CD4-positive, alpha-beta memory T cell (primary cell): ENCODE measurements at regions not wholly inside any gene's neighbourhood (a gene's known extent, or its start where the extent isn't known, plus 50 kb on each side); places are given as distances from the start of the nearest gene placed in this dataset.

Experiments
- CTCF ChIA-PET: fragments of 350-600 bp; sonication (Branson Sonifier 250); formaldehyde crosslinking; loops from one replicate; lab custom pipeline; 2021; ENCODE audit warnings: inconsistent platforms; ENCODE audit not compliant: partially characterized antibody; lab: Charles Lee
- POLR2A ChIA-PET: fragments of 350-600 bp; sonication (Branson Sonifier 250); formaldehyde crosslinking; loops from one replicate; lab custom pipeline; 2021; ENCODE audit not compliant: partially characterized antibody; lab: Charles Lee
- DNase-seq, 5 donors: peaks; one replicate each; pipeline versions ENCODE4 v3.0.0 to v3.0.0-alpha.2; 2020 to 2022; ENCODE audit warnings: mixed read lengths in 1 of 5
- H3K27ac ChIP-seq: one replicate; pipeline ENCODE4 v1.7.0; 2013; ENCODE audit warnings: low read depth, low read length
- H3K27me3 ChIP-seq: 2 replicates; pipeline ENCODE4 v1.7.0; 2013; ENCODE audit warnings: mild to moderate bottlenecking, low read length, moderate library complexity; ENCODE audit not compliant: insufficient read depth
- H3K36me3 ChIP-seq: 2 replicates; pipeline ENCODE4 v1.7.0; 2013; ENCODE audit warnings: mild to moderate bottlenecking, low read length, moderate library complexity; ENCODE audit not compliant: insufficient read depth
- H3K4me1 ChIP-seq: 2 replicates; pipeline ENCODE4 v1.7.0; 2013; ENCODE audit warnings: mild to moderate bottlenecking, low read length, moderate library complexity; ENCODE audit not compliant: insufficient read depth
- H3K4me3 ChIP-seq, 2 donors: one replicate each; pipeline ENCODE4 v1.7.0; 2013; ENCODE audit warnings: low read length in 2 of 2, mild to moderate bottlenecking in 1 of 2
- H3K9me3 ChIP-seq, 2 donors: one replicate each; pipeline ENCODE4 v1.7.0; 2013; ENCODE audit warnings: low read length in 2 of 2, control low read depth in 1 of 2; ENCODE audit not compliant: control insufficient read depth in 1 of 2
- H3K27ac Mint-ChIP-seq, 7 donors: one replicate each; pipeline ENCODE4 v1.8.0; 2020 to 2021; ENCODE audit warnings: mixed read lengths in 7 of 7, mild to moderate bottlenecking in 6 of 7, inconsistent platforms in 3 of 7, moderate library complexity in 3 of 7
- H3K27me3 Mint-ChIP-seq, 2 donors: one replicate each; pipeline ENCODE4 v1.8.0; 2020 to 2021; ENCODE audit warnings: mixed read lengths in 2 of 2
- H3K36me3 Mint-ChIP-seq, 2 donors: one replicate each; pipeline ENCODE4 v1.8.0; 2020 to 2021; ENCODE audit warnings: mixed read lengths in 2 of 2, inconsistent platforms in 1 of 2, mild to moderate bottlenecking in 1 of 2
- H3K4me1 Mint-ChIP-seq, 4 donors: one replicate each; pipeline ENCODE4 v1.8.0; 2020 to 2021; ENCODE audit warnings: mixed read lengths in 4 of 4, mild to moderate bottlenecking in 1 of 4
- H3K4me3 Mint-ChIP-seq, 8 donors: one replicate each; pipeline ENCODE4 v1.8.0; 2020 to 2021; ENCODE audit warnings: mixed read lengths in 8 of 8, mild to moderate bottlenecking in 7 of 8, moderate library complexity in 6 of 8, inconsistent platforms in 3 of 8
- H3K9me3 Mint-ChIP-seq, 8 donors: one replicate each; pipeline ENCODE4 v1.8.0; 2020 to 2021; ENCODE audit warnings: mixed read lengths in 8 of 8, mild to moderate bottlenecking in 5 of 8, inconsistent platforms in 3 of 8, moderate library complexity in 1 of 8
- intact Hi-C: fragments of 100-400 bp; cut with micrococcal nuclease; formaldehyde crosslinking; loops from one replicate; pipeline ENCODE4 v1.15.1; 2023

DNA sequence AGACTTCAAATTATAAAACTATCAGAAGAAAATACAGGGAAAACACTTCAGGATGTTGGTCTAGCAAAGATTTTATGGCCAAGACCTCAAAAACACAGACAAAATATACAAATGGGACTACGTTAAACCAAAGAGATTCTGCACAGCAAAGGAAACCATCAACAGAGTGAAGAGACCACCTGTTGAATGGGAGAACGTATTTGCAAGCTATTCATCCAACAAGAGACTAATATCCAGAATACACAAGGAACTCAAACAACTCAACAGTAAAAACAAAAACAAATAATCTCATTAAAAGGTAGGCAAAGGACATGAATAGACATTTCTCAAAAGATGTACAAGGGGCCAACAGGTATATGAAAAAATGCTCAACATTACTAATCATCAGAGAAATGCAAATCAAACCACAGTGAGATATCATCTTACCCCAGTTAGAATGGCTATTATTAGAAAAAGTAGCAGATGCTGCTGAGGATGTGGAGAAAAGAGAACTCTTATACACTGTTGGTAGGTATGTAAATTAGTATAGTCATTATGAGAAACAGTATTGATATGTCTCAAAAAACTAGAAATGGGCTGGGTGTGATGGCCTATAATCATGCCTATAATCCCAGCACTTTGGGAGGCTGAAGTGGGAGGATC, 112.6 kb downstream of the LRIG2 start:
- Histone ChIP-seq H3K36me3 (no peaks in the 10 kb centered on the region), H3K27me3 (no peaks in the 10 kb centered on the region), H3K27ac (no peak overlapping the region), H3K4me3 (no peak overlapping the region), H3K9me3 (no peaks in the 10 kb centered on the region), H3K4me1 (no peaks in the 10 kb centered on the region)
- Mint-ChIP-seq H3K4me3 (no peak overlapping the region), H3K4me1 (peaks cover 0 to 1% (median 0%) of the 10 kb centered on the region in 4 donors), H3K27me3 (peaks cover 10 to 17% of the 10 kb centered on the region in 2 donors), H3K27ac (no peak overlapping the region), H3K36me3 (no peaks in the 10 kb centered on the region), H3K9me3 (peaks cover 0 to 3% (median under 1%) of the 10 kb centered on the region in 8 donors)
- CTCF ChIA-PET = no interaction called here
- POLR2A ChIA-PET = interaction anchor here (0.6 kb wide), 1 partner anchor 778 kb away, joined by 3 read pairs; no protein-coding TSS in a partner anchor
- intact Hi-C loops = no loop called here
- DNase-seq = no peak

DNA sequence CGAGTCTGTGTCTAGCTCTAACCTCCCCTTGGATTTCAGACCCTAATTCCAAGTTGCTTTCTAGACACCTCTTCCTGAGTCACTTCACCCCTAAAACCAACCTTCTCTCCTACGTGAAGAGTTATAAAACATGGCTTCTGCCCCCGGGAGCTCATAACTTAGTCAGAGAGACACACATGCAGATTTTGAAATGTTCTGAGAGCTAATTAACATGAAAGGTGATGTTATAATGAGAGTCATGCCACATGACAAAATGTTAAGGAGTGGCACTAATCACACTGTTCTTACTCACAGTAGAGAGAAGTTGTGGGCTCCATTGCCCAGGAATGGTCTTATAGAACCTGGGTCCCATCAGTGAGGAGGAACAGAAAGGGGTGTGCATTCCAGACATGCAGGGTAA, 117.1 kb downstream of the LRIG2 start:
- no peak for DNase-seq
- Histone ChIP-seq H3K4me1 (no peaks in the 10 kb centered on the region), H3K9me3 (no peaks in the 10 kb centered on the region), H3K36me3 (no peaks in the 10 kb centered on the region), H3K27me3 (no peaks in the 10 kb centered on the region), H3K4me3 (no peak overlapping the region), H3K27ac (no peak overlapping the region)
- intact Hi-C loops = no loop called here
- Mint-ChIP-seq H3K4me1 (peaks cover 0 to 3% (median under 1%) of the 10 kb centered on the region in 4 donors), H3K27ac (no peak overlapping the region), H3K4me3 (no peak overlapping the region), H3K27me3 (peaks cover 6 to 16% of the 10 kb centered on the region in 2 donors), H3K9me3 (peaks cover 0 to 8% (median 2%) of the 10 kb centered on the region in 8 donors), H3K36me3 (peaks cover 0 to 4% of the 10 kb centered on the region in 2 donors)
- CTCF ChIA-PET = no interaction called here
- POLR2A ChIA-PET = no interaction called here

DNA sequence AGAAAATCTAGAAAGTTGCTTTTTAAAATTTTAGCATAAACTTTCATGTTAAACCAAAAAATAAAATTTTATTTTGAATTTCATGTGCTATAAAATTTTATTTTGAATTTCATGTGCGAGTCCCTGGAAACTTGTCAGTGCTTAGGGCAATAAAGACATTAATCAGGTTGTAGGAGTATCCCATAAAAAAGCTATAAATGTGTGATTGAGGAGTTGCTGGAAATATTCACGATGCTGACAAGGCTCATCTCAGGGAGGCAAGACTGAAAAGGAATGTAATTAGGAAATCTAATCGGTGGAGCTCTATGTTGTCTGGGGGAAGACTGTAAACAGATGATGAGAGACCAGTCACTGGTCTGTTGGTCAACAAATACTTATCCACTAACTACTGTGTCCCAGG, 117.9 kb downstream of the LRIG2 start:
- intact Hi-C loops = no loop called here
- Mint-ChIP-seq H3K36me3 (peaks cover 0 to 4% of the 10 kb centered on the region in 2 donors), H3K4me3 (no peak overlapping the region), H3K27me3 (peaks cover 6 to 16% of the 10 kb centered on the region in 2 donors), H3K4me1 (peaks cover 0 to 3% (median 0%) of the 10 kb centered on the region in 4 donors), H3K27ac (no peak overlapping the region), H3K9me3 (peaks cover 0 to 8% (median 2%) of the 10 kb centered on the region in 8 donors)
- Histone ChIP-seq H3K36me3 (no peaks in the 10 kb centered on the region), H3K4me3 (no peak overlapping the region), H3K9me3 (no peaks in the 10 kb centered on the region), H3K4me1 (no peaks in the 10 kb centered on the region), H3K27me3 (no peaks in the 10 kb centered on the region), H3K27ac (no peak overlapping the region)
- no peak for DNase-seq
- ChIA-PET POLR2A (no interaction called here), CTCF (no interaction called here)

DNA sequence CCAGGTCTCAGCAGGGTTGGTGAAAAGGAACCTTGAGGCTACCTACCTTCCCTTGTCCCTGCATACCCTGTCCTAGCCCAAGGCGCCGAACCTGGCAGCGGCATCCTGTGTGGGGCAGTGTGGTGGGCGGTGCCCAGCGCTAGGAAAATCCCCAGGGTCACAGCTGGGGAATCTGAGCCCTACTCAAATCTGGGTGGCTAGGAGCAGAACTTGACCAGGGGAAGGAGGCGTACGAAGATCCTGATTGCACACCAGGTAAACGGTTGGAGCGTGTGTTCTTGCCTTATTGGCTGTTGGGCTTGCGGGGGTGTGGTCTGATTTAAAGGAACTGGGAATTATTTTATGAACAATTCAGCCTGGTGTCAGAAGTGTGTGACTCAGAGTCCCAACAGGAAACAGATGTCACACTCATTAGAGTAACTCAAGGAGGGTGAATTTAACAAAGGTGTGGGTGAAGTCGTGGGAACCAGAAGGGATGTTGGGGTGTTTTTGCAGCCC, 118.6 kb downstream of the LRIG2 start:
- Histone ChIP-seq H3K36me3 (no peaks in the 10 kb centered on the region), H3K27me3 (no peaks in the 10 kb centered on the region), H3K4me3 (no peak overlapping the region), H3K9me3 (no peaks in the 10 kb centered on the region), H3K27ac (no peak overlapping the region), H3K4me1 (no peaks in the 10 kb centered on the region)
- Mint-ChIP-seq H3K4me3 (no peak overlapping the region), H3K4me1 (peaks cover 0 to 3% (median 0%) of the 10 kb centered on the region in 4 donors), H3K9me3 (peaks cover 0 to 8% (median 2%) of the 10 kb centered on the region in 8 donors), H3K27me3 (peaks cover 6 to 14% of the 10 kb centered on the region in 2 donors), H3K27ac (no peak overlapping the region), H3K36me3 (peaks cover 0 to 4% of the 10 kb centered on the region in 2 donors)
- ChIA-PET POLR2A (no interaction called here), CTCF (no interaction called here)
- intact Hi-C loops = no loop called here
- DNase-seq = no peak

DNA sequence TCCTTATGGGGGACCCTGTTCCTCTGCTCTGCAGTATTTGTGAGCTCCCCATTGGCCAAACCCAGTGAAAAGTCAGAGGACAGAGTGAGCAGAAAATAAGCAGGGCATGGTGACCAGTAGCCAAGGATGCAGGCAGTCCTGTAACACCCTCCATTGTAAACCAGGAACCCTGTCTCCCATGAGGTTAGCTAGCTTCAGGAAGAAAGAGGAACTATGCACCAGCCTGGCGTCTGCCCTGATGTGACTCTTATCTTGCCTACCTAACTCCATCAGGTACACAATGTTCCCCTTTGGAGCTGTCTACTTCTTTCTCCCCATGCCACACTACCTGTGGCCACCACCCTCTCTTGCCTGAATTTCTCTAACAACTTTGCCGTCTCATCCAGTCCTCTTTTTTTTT, 119.2 kb downstream of the LRIG2 start:
- intact Hi-C loops = no loop called here
- peaks cover 0 to 3% (median 0%) of the 10 kb centered on the region in 4 donors for H3K4me1 Mint-ChIP-seq
- Histone ChIP-seq H3K27me3 (no peaks in the 10 kb centered on the region), H3K4me3 (no peak overlapping the region), H3K27ac (no peak overlapping the region), H3K9me3 (no peaks in the 10 kb centered on the region), H3K4me1 (no peaks in the 10 kb centered on the region), H3K36me3 (no peaks in the 10 kb centered on the region)
- H3K4me3 Mint-ChIP-seq = no peak overlapping the region
- H3K27me3 Mint-ChIP-seq = peaks cover 6 to 16% of the 10 kb centered on the region in 2 donors
- no peak for DNase-seq
- POLR2A ChIA-PET = no interaction called here
- H3K27ac Mint-ChIP-seq = no peak overlapping the region
- CTCF ChIA-PET = no interaction called here
- H3K9me3 Mint-ChIP-seq = peaks cover 0 to 8% (median 2%) of the 10 kb centered on the region in 8 donors
- peaks cover 0 to 4% of the 10 kb centered on the region in 2 donors for H3K36me3 Mint-ChIP-seq

DNA sequence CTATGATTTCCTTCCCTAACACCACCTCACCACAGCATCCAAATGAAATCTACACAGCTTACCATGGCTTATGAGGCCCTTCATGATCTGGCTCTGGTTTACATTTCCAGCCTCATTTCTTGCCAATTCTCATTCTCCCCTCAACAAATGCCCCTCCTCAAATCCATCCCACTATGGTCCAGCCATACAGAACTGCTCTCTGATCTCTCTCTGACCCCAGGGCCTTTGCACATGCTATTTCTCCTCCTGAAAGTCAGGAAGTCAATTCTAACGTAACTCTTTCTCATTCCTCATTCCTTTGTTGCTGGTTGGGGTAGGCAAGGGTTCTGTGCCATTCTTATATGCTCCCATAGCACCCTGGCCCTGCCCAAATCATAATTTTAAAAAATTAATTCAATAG, 120.0 kb downstream of the LRIG2 start:
- Histone ChIP-seq H3K27me3 (no peaks in the 10 kb centered on the region), H3K27ac (no peak overlapping the region), H3K4me3 (no peak overlapping the region), H3K9me3 (no peaks in the 10 kb centered on the region), H3K4me1 (no peaks in the 10 kb centered on the region), H3K36me3 (no peaks in the 10 kb centered on the region)
- Mint-ChIP-seq H3K27me3 (peaks cover 6 to 16% of the 10 kb centered on the region in 2 donors), H3K9me3 (peaks cover 0 to 8% (median 2%) of the 10 kb centered on the region in 8 donors), H3K36me3 (peaks cover 0 to 4% of the 10 kb centered on the region in 2 donors), H3K4me3 (no peak overlapping the region), H3K4me1 (peaks cover 0 to 3% (median 0%) of the 10 kb centered on the region in 4 donors), H3K27ac (no peak overlapping the region)
- no peak for DNase-seq
- intact Hi-C loops = no loop called here
- CTCF ChIA-PET = no interaction called here
- POLR2A ChIA-PET = no interaction called here

DNA sequence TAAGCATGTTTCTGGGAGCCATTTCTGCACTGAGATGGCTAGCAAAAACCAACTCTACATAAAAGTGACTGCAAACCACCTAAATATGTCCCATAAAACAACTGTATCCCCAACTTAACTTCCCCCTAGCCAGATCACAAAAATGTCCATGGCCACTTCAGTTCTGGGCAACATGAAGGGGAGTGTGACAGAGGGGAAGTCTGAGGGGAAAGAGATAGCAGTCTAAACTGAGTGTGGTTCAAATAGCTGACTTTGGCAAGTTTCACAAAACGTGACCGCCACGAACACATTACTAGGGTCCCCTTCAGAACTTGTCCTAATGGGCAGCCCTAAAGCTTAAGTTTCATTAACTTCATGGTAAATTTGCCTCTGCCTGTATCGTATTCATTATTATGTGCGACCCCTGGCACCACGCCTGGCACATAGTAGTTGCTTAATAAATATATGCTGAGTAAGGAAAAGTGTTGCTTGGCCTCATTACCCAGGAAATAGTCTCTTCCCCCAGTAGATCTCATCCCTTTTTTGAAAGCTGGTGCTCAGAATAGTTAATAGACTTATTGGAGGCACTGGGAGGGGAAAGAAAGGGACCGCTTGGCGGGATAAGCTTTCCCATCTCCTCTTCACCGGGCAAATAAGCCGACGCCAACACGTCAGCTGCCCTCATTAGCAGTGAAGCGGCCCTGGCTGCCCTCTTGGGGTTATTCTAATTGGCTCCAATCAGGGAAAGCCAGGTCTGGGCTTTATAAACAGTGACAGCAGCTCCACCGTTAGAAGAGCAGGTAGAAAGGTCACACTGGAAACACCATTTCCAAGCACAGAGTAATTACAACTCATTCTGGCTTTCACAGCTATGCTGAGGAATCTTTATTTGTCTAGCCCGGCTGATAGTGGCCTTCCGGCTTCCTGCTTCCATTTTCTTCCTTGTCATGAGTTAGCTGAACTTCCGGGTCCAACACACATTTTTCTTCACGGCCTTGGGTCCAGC, 122.1 kb downstream of the LRIG2 start:
- no peaks in the 10 kb centered on the region for H3K27me3 ChIP-seq
- H3K9me3 ChIP-seq = no peaks in the 10 kb centered on the region
- intact Hi-C loops = no loop called here
- Mint-ChIP-seq H3K4me3 (no peak overlapping the region), H3K27me3 (peaks cover 1 to 4% of the 10 kb centered on the region in 2 donors), H3K4me1 (peaks cover 0 to 3% (median 0%) of the 10 kb centered on the region in 4 donors), H3K27ac (no peak overlapping the region), H3K9me3 (peaks cover 0 to 8% (median 2%) of the 10 kb centered on the region in 8 donors), H3K36me3 (peaks cover 0 to 4% of the 10 kb centered on the region in 2 donors)
- ChIA-PET CTCF (no interaction called here), POLR2A (no interaction called here)
- DNase-seq = no peak
- no peaks in the 10 kb centered on the region for H3K4me1 ChIP-seq
- no peak overlapping the region for H3K27ac ChIP-seq
- H3K4me3 ChIP-seq = no peak overlapping the region
- no peaks in the 10 kb centered on the region for H3K36me3 ChIP-seq
